ENCODE measurements at regions not wholly inside any gene's neighbourhood (a gene's known extent, or its start where the extent isn't known, plus 50 kb on each side); places are given as distances from the start of the nearest gene placed in this dataset.

- Histone ChIP-seq H3K36me3 (no peaks in the 10 kb centered on the region), H3K4me1 (no peaks in the 10 kb centered on the region), H3K27me3 (no peaks in the 10 kb centered on the region), H3K27ac (no peak overlapping the region), H3K4me3 (no peak overlapping the region), H3K9me3 (no peaks in the 10 kb centered on the region)
- no peak for TF ChIP-seq CTCF (IDR thresholded peaks at IDR 0.05)
- DNase-seq, result no peak
- intact Hi-C loops (cut with DNase I), result no loop called here
- no peak for ATAC-seq
These were observed 175.6 kb upstream of the TLE4 start for GRCh38 chr9:79396168-79396567.

- H3K27me3 ChIP-seq, result no peaks in the 10 kb centered on the region
- intact Hi-C loops (cut with DNase I), result no loop called here
- no peak for TF ChIP-seq CTCF (IDR thresholded peaks at IDR 0.05)
- no peak overlapping the region for H3K4me3 ChIP-seq
- no peak overlapping the region for H3K27ac ChIP-seq
- DNase-seq (no peak), ATAC-seq (no peak)
- no peaks in the 10 kb centered on the region for H3K36me3 ChIP-seq
- no peaks in the 10 kb centered on the region for H3K4me1 ChIP-seq
- no peaks in the 10 kb centered on the region for H3K9me3 ChIP-seq
These were observed 168.3 kb upstream of the TLE4 start for GRCh38 chr9:79403495-79403894.

GRCh38 chr9:79408200-79408599 is 163.6 kb upstream of the TLE4 start:
- H3K27me3 ChIP-seq, result no peaks in the 10 kb centered on the region
- intact Hi-C loops (cut with DNase I), result no loop called here
- no peak overlapping the region for H3K27ac ChIP-seq
- ATAC-seq (no peak), DNase-seq (no peak)
- H3K9me3 ChIP-seq, result no peaks in the 10 kb centered on the region
- H3K4me3 ChIP-seq, result no peak overlapping the region
- H3K4me1 ChIP-seq, result no peaks in the 10 kb centered on the region
- no peak for TF ChIP-seq CTCF (IDR thresholded peaks at IDR 0.05)
- no peaks in the 10 kb centered on the region for H3K36me3 ChIP-seq

GRCh38 chr9:79408617-79409016 is 163.1 kb upstream of the TLE4 start:
- intact Hi-C loops (cut with DNase I), result no loop called here
- H3K27me3 ChIP-seq, result no peaks in the 10 kb centered on the region
- DNase-seq (no peak), ATAC-seq (no peak)
- H3K4me1 ChIP-seq, result no peaks in the 10 kb centered on the region
- no peak for TF ChIP-seq CTCF (IDR thresholded peaks at IDR 0.05)
- H3K9me3 ChIP-seq, result no peaks in the 10 kb centered on the region
- no peaks in the 10 kb centered on the region for H3K36me3 ChIP-seq
- H3K27ac ChIP-seq, result no peak overlapping the region
- H3K4me3 ChIP-seq, result no peak overlapping the region

- H3K4me3 ChIP-seq, result no peak overlapping the region
- TF ChIP-seq CTCF (IDR thresholded peaks at IDR 0.05), result no peak
- H3K27ac ChIP-seq, result no peak overlapping the region
- H3K27me3 ChIP-seq, result no peaks in the 10 kb centered on the region
- intact Hi-C loops (cut with DNase I), result no loop called here
- H3K4me1 ChIP-seq, result no peaks in the 10 kb centered on the region
- DNase-seq, result no peak
- no peak for ATAC-seq
- H3K9me3 ChIP-seq, result no peaks in the 10 kb centered on the region
- H3K36me3 ChIP-seq, result no peaks in the 10 kb centered on the region
These were observed 162.5 kb upstream of the TLE4 start for GRCh38 chr9:79409182-79409823.

- Histone ChIP-seq H3K4me1 (no peaks in the 10 kb centered on the region), H3K9me3 (no peaks in the 10 kb centered on the region), H3K27me3 (no peaks in the 10 kb centered on the region), H3K4me3 (no peak overlapping the region), H3K36me3 (no peaks in the 10 kb centered on the region), H3K27ac (no peak overlapping the region)
- intact Hi-C loops (cut with DNase I), result no loop called here
- no peak for DNase-seq
- ATAC-seq, result no peak
- no peak for TF ChIP-seq CTCF (IDR thresholded peaks at IDR 0.05)
These were observed 145.9 kb upstream of the TLE4 start for GRCh38 chr9:79425840-79426239.

Measured in upper lobe of right lung (tissue), 1 donor.